Stimulated activated CD8-positive, alpha-beta memory T cell treated with anti-CD3 and anti-CD28 coated beads, Interleukin-2, amount 100 ng/mL, for 1 hour (primary cell): ENCODE measurements at regions not wholly inside any gene's neighbourhood (a gene's known extent, or its start where the extent isn't known, plus 50 kb on each side); places are given as distances from the start of the nearest gene placed in this dataset.

Experiments
- DNase-seq, 2 donors: peaks; one replicate each; pipeline ENCODE4 v3.0.0-alpha.2; 2020; ENCODE audit warnings: low read depth in 2 of 2

DNA sequence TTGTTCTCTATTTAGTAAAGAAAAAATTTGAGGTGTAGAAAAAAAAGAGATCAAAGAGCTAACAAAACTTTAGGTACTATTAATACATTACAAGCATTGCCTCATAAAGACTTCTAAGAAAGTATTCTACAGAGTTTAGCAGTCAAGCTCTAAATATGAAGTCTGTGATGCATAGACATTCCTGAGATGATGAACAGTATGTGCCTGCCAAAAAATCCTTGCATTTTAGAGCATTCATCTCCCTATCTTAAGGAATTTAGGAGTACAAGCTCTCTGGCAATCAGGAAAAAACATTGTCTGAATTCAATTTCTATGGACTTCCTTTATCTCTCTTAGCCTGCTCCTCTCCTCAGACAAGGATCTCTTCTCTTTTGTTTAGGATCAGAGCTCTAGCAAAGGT lies 202.6 kb upstream of the LRFN5 start:
- no peak for DNase-seq

DNA sequence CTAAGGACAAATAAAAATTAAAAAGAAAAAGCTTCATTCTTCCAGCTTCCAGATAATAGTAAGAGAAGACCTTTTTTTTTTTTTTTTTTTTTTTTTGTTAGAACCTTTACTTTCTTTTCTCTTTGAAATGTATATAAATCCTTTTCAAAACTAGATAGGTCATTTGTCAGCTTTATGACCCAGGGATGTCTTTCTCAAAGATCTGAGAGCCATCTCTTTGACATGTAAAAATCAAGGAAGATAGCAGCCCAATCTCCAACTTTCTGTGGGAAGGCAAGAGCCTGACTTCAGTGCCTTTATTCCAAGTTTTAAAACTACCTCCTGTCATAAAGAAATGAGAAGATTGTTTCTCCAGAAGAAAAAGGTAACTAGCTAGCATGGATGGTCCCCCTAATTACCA lies 203.3 kb upstream of the LRFN5 start:
- DNase-seq = no peak

GRCh38 chr14:41397926-41398325 lies 208.8 kb upstream of the LRFN5 start:
- DNase-seq = no peak

GRCh38 chr14:41393512-41393911 lies 213.2 kb upstream of the LRFN5 start:
- no peak for DNase-seq

GRCh38 chr14:41392226-41392625 lies 214.4 kb upstream of the LRFN5 start:
- DNase-seq = no peak

DNA sequence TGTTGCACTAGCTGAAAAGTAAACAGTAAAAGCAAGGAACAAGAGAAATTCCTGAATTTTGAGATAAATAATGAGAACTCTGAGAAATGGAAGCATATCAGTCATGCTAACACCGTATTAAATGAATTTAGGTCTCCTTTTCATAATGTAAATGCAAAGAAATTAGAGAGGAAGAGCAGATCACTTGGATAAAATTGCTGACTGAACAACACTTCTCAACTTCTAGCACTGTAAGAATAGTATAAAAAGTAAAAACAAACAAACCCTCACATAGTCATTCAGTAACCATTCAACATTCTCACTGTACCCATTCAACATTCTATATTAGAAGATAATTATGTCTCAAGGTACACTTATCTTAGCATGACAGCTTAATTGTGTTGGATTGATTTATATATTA lies 217.3 kb upstream of the LRFN5 start:
- no peak for DNase-seq

GRCh38 chr14:41385797-41386196 lies 220.9 kb upstream of the LRFN5 start:
- no peak for DNase-seq

GRCh38 chr14:41380017-41380416 lies 226.7 kb upstream of the LRFN5 start:
- DNase-seq = no peak

- no peak for DNase-seq
Observed at GRCh38 chr14:41378526-41378925, 228.2 kb upstream of the LRFN5 start.

- DNase-seq = no peak
Observed at GRCh38 chr14:41377932-41378331, 228.7 kb upstream of the LRFN5 start.

DNA sequence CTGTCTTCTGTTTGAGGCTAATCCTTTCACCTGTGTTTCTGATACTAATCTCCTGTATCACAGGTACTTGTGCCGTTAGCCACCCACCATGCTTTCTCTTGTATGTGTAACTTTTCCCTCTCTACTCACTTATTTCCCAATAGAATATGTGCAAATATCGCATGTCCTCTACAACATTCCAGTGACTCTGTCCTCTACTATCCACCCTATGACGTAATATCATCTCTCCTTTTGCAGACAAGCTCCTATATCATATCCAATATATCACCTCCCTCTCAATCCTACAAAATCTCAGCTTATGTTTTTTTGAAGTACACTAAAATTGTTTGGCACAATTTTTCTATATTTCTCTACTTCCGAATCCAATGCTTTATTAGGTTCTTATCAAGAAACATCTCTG lies 232.6 kb upstream of the LRFN5 start:
- no peak for DNase-seq

- DNase-seq = no peak
Observed at GRCh38 chr14:41362139-41362538, 244.5 kb upstream of the LRFN5 start.

GRCh38 chr14:41360126-41360525 lies 246.6 kb upstream of the LRFN5 start:
- DNase-seq = no peak

GRCh38 chr14:41355866-41356265 lies 250.8 kb upstream of the LRFN5 start:
- no peak for DNase-seq

- DNase-seq = no peak
Observed at GRCh38 chr14:41350476-41350875, 256.2 kb upstream of the LRFN5 start.

DNA sequence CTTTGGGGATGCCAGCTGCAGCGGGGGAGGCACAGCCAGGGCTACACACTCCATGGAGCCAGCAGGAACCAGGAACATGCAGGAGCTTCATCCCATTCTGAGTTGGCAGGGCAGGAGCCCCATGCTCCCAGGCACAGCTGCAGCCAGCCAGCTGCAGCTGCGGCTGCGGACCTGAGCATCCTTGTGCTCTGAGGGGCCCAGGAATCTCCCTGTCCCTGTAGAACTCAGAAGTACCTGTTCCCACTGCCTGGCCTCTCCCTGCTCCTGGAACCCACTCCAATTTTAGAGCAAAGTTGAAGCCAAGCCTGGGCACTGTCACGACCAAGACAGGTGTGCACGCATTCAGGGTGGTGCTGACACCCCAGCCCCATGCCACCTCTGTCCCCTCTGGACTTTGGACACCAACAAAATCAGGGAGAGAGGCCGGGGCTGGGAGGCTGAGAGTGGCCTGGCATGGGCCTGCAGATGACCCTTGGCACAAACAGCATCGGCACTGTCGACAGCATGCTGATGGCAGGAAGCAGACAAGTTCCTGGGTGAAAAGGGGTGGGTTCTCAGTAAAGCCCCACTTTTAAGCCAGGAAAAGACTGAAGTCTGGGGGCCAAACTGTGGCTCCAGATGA lies 257.3 kb upstream of the LRFN5 start:
- DNase-seq = no peak

- DNase-seq = no peak
Observed at GRCh38 chr14:41343857-41344256, 262.8 kb upstream of the LRFN5 start.

- DNase-seq = no peak
Observed at GRCh38 chr14:41313196-41313595, 293.5 kb upstream of the LRFN5 start.

DNA sequence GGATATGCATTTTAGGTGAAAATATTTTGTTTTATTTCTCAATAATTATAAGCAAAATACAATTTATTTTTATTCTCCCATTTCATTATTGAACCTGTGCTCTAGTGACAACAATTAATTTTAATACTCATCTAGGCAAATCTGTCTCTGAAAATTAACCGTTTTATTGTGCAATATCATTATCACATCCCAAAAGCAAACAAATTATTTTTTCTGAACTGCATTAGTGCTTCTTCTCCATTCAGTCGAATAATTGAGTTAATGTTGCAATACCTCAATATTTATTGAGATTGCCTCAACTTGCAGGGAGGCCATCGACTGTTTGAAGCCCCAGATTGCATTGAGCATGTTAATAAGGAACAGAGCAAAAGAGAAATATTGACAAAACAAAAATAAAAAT lies 303.2 kb upstream of the LRFN5 start:
- no peak for DNase-seq

- DNase-seq = no peak
Observed at GRCh38 chr14:41302776-41303175, 303.9 kb upstream of the LRFN5 start.

- no peak for DNase-seq
Observed at GRCh38 chr14:41299924-41300323, 306.8 kb upstream of the LRFN5 start.

DNA sequence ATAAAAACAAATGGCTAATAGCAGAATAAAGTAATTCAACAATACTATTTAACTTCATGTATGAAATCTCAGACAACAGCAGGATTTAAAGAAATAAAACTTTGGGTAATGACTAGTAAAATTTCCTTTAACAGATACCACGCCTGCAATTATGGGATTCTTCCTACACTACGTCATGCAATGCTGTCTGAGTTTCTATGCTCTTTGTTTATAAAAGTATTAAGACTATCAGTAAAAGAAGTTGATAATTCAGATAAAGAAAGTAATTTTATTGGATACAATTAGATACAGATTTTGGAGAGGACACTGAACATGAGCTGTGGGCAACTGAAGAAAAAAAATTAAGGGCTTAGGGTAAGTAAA lies 308.4 kb upstream of the LRFN5 start:
- no peak for DNase-seq

- no peak for DNase-seq
Observed at GRCh38 chr14:41297576-41298327, 308.9 kb upstream of the LRFN5 start.

DNA sequence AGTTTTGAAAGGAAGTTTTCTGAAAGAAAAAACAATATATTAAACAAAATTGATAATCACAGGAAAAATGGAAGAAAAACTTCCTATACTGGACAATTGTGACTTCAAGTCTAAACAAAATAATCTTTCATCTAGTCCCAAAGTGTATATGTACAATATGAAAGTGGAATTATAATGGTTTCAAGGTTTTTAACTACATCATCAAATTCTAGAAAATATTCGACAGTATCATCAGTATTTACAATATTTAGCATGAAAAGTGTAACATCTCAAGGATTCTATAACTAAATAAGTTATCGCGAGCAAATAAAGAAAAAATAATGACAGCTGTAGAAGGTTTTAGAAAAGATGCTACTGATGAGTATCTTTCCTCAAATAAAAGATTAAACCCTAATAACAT lies 310.9 kb upstream of the LRFN5 start:
- no peak for DNase-seq
